ENCODE measurements at regions not wholly inside any gene's neighbourhood (a gene's known extent, or its start where the extent isn't known, plus 50 kb on each side); places are given as distances from the start of the nearest gene placed in this dataset.

DNA sequence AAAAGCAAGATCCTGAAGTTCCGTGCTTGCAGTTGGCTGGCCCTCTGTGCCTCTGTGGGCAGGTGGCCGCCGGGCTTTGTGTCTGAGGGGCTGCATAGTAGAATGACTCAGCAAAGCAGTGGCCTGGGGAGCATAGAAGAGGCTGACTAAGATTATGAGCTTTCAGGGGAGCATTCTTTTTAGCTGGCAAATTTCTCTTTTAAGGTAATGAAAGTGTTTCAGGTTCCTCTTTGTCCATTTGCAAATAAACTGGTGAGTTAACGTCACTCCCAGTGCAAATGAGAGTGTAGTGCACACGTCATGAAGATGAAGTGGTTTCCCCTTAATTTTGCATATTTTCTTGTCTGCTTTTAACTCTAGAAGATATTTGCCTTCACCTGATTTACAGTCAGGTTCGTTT is 98.6 kb downstream of the BCL2L11 start:
- H3K27me3 ChIP-seq (ENCODE audit: control insufficient read depth, insufficient read depth, low read length) = no peaks in the 10 kb centered on the region
- no peak overlapping the region for H3K4me3 ChIP-seq (ENCODE audit: low read depth, low read length)
- no peaks in the 10 kb centered on the region for H3K9me3 ChIP-seq (ENCODE audit: control insufficient read depth, insufficient read depth, low read length)
- H3K36me3 ChIP-seq (ENCODE audit: control insufficient read depth, insufficient read depth, low read length) = no peaks in the 10 kb centered on the region
- H3K9ac ChIP-seq (ENCODE audit: low read depth, low read length) = no peak overlapping the region
- H3K4me1 ChIP-seq (ENCODE audit: control insufficient read depth, insufficient read depth, low read length) = peaks cover 3% of the 10 kb centered on the region

DNA sequence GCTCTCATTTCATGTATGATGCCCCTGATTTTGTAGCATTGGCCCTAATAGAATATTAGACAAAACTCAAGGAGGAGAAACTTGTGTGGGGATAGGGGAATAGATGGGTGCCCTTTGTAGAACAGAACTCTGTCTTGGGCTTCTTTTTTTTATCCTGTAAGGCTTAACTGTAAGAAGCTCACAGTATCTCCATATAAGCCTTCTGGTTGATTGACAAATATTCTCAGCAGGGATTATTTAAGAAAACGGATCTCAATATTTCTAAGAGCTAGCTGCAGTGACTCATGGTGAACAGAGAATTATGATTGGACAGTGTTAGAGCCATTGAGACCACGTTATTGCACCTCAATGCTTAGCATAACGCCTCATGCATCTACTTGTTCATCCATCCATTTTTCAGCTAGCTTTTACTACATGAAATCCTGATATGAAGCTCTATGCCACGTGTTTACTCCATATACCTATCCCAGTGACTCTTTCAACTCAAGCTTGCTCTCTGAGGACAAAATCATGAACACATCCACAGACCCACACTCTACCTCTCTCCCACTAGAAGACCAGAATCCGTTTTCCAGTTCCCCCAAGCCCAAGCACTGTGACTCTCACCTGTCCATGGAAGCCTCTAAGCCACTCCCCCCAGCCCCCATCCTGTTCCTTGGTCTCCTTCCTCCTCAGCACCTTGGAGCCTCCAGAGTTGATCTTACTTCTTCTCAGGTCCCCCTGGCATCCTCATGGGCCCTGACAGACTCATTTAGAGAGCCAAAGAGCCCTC is 99.2 kb downstream of the BCL2L11 start:
- Histone ChIP-seq H3K4me3 (ENCODE audit: low read depth, low read length) (no peak overlapping the region), H3K4me1 (ENCODE audit: control insufficient read depth, insufficient read depth, low read length) (peaks cover 3% of the 10 kb centered on the region), H3K9ac (ENCODE audit: low read depth, low read length) (no peak overlapping the region), H3K36me3 (ENCODE audit: control insufficient read depth, insufficient read depth, low read length) (no peaks in the 10 kb centered on the region), H3K9me3 (ENCODE audit: control insufficient read depth, insufficient read depth, low read length) (no peaks in the 10 kb centered on the region), H3K27me3 (ENCODE audit: control insufficient read depth, insufficient read depth, low read length) (no peaks in the 10 kb centered on the region)

DNA sequence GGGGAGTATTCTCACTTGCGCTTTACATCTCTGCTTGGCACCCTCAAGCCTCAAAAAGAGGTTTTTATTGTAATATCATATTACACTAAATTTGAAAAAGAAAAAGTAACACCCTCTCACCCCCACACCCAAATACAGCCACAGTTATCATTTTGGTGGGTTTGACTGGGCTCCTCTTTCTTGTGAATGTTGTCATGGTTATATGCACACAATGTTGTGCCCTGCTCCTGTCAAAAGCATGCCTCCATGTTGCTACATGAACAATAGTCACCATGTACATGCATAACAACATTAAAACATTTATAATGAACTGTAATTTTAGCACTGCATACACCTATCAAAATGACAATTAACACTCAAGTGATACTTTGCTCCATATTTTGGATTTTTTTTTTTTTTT is 100.2 kb downstream of the BCL2L11 start:
- Histone ChIP-seq H3K4me3 (ENCODE audit: low read depth, low read length) (no peak overlapping the region), H3K9me3 (ENCODE audit: control insufficient read depth, insufficient read depth, low read length) (no peaks in the 10 kb centered on the region), H3K36me3 (ENCODE audit: control insufficient read depth, insufficient read depth, low read length) (no peaks in the 10 kb centered on the region), H3K4me1 (ENCODE audit: control insufficient read depth, insufficient read depth, low read length) (peaks cover 3% of the 10 kb centered on the region), H3K9ac (ENCODE audit: low read depth, low read length) (no peak overlapping the region), H3K27me3 (ENCODE audit: control insufficient read depth, insufficient read depth, low read length) (no peaks in the 10 kb centered on the region)

DNA sequence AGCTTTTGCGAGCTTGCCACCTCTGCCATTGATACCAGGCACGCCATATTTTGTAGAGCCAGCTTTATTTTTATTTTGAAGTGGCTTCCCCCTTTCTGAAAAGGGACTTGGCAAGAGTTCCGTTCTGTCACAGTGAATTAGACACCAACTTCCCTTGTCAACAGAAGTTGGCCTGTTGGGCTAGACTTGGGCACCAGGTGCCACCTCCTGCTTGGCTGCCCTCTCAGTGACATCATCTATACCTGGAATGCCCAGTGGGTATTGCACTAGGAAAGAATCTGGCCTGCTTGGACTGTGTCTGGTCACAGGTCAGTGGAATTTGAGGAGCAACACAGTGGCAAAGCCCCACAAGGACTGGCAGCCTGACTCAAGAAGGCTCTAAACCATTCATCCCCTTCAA is 101.0 kb downstream of the BCL2L11 start:
- H3K9ac ChIP-seq (ENCODE audit: low read depth, low read length) = no peak overlapping the region

DNA sequence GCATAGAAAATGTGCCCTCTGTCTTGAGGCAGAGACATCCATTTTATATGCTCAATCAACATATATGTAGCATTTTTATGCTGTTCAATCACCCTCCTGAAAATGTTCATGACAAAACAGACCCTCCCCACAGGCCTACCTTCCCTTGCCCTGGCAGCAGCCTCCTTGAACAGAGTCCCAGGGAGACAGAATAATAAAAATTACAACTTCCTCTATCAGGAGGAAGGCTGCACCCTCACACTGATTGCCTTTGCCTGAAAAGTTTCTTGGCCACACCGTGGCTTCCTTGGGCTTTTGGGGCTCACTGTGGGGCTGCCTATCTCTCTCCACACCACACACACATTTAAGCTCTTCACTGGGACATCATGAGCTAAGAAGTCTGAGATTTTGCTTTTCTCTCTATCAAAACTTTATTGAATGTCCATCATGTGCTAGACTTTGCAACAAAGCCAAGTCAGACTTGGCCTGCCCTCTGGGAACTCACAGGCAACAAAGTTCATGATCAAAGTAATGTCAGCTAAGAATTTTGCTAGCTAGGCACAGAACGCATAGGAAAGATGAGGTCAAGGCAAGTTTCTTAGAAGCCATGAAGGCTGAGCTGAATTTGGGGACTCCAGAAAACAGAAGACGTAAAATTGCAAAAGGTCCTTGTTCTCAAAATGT is 101.6 kb downstream of the BCL2L11 start:
- no peaks in the 10 kb centered on the region for H3K27me3 ChIP-seq (ENCODE audit: control insufficient read depth, insufficient read depth, low read length)
- no peaks in the 10 kb centered on the region for H3K36me3 ChIP-seq (ENCODE audit: control insufficient read depth, insufficient read depth, low read length)
- no peak overlapping the region for H3K9ac ChIP-seq (ENCODE audit: low read depth, low read length)
- peaks cover 3% of the 10 kb centered on the region for H3K4me1 ChIP-seq (ENCODE audit: control insufficient read depth, insufficient read depth, low read length)
- H3K4me3 ChIP-seq (ENCODE audit: low read depth, low read length) = no peak overlapping the region
- H3K9me3 ChIP-seq (ENCODE audit: control insufficient read depth, insufficient read depth, low read length) = no peaks in the 10 kb centered on the region

More for the DNA sequence above, 101.0 kb downstream of the BCL2L11 start:
- Histone ChIP-seq H3K27me3 (ENCODE audit: control insufficient read depth, insufficient read depth, low read length) (no peaks in the 10 kb centered on the region), H3K4me3 (ENCODE audit: low read depth, low read length) (no peak overlapping the region), H3K9me3 (ENCODE audit: control insufficient read depth, insufficient read depth, low read length) (no peaks in the 10 kb centered on the region), H3K36me3 (ENCODE audit: control insufficient read depth, insufficient read depth, low read length) (no peaks in the 10 kb centered on the region), H3K4me1 (ENCODE audit: control insufficient read depth, insufficient read depth, low read length) (peaks cover 3% of the 10 kb centered on the region)

DNA sequence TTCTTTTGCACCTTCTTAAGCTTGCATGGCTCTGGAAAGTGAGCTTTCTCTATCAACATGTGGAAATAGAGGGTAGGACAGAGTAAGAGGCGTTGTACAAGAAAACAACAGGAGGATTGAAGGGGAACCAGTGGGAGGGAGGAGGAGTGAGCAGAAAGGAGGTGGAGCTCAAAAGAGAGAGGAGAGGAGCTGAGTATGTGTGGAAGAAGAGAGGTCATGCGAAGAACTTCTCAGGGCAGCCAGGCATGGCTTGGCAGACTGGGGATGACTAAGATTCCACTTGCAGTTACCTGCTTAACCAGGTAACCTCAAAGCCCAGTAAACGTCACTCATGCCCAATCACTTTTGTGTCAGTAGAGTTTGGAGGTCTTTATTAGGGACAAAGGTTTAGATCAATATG is 105.1 kb downstream of the BCL2L11 start:
- Histone ChIP-seq H3K27me3 (ENCODE audit: control insufficient read depth, insufficient read depth, low read length) (no peaks in the 10 kb centered on the region), H3K9ac (ENCODE audit: low read depth, low read length) (no peak overlapping the region), H3K4me1 (ENCODE audit: control insufficient read depth, insufficient read depth, low read length) (peaks cover 3% of the 10 kb centered on the region), H3K36me3 (ENCODE audit: control insufficient read depth, insufficient read depth, low read length) (peaks cover 3% of the 10 kb centered on the region), H3K9me3 (ENCODE audit: control insufficient read depth, insufficient read depth, low read length) (no peaks in the 10 kb centered on the region), H3K4me3 (ENCODE audit: low read depth, low read length) (no peak overlapping the region)

DNA sequence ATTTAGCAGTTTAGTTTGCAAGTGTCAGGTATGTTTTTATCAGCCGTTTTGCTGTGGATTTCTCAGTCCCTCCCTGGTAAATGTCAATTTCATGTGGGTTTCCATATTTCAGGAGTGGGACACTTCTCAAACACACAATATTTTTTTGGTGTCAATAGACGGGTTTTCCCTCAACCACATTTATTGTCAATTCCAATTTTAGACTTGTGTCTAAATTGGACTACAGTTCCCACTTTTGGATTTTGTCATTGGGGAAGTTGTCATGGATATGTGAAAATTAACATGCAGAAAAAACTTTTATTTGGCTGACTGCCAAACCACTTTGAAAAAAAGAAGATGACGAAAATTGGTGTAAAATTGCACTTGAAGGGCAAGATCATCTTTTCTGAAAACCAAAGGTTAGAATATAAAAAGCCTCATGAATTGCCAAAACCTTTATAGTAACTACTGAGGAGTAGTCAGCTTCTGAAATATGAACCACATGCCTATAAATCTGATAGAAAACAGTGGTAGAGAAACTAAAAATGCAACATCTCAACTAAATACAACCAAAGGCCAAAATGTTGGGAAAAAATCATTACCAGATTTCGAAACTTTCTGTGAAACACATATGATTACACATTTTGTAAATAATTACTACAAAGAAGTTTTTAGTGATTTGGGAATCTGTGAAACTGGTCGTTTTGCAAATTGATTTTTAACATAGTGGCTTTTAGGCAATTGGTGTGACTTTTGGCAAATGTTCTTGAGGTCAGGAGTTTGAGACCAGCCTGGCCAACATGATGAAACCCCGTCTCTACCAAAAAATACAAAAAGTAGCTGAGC is 106.4 kb downstream of the BCL2L11 start:
- Histone ChIP-seq H3K9me3 (ENCODE audit: control insufficient read depth, insufficient read depth, low read length) (no peaks in the 10 kb centered on the region), H3K27me3 (ENCODE audit: control insufficient read depth, insufficient read depth, low read length) (no peaks in the 10 kb centered on the region), H3K4me3 (ENCODE audit: low read depth, low read length) (no peak overlapping the region), H3K9ac (ENCODE audit: low read depth, low read length) (no peak overlapping the region), H3K36me3 (ENCODE audit: control insufficient read depth, insufficient read depth, low read length) (peaks cover 3% of the 10 kb centered on the region), H3K4me1 (ENCODE audit: control insufficient read depth, insufficient read depth, low read length) (peaks cover 3% of the 10 kb centered on the region)

DNA sequence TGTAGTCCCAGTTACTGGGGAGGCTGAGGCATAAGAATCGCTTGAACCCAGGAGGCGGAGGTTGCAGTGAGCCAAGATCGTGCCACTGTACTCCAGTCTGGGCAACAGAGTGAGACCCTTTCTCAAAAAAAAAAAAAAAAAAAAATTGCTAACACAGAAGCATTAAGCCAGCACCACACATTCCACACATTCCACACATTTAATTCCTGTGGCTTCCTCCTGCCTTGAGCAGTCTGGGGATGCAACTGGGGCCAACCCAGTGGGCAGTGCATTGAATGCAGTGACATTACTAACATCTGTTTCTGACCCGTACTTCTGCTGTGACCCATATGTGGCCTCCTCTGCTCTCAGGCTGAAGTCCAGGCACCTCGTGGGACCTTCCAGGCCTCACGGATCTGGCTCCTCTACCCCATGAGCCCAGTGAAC is 107.0 kb downstream of the BCL2L11 start:
- H3K9me3 ChIP-seq (ENCODE audit: control insufficient read depth, insufficient read depth, low read length) = no peaks in the 10 kb centered on the region
- H3K9ac ChIP-seq (ENCODE audit: low read depth, low read length) = no peak overlapping the region
- H3K36me3 ChIP-seq (ENCODE audit: control insufficient read depth, insufficient read depth, low read length) = peaks cover 3% of the 10 kb centered on the region
- no peak overlapping the region for H3K4me3 ChIP-seq (ENCODE audit: low read depth, low read length)
- peaks cover 3% of the 10 kb centered on the region for H3K4me1 ChIP-seq (ENCODE audit: control insufficient read depth, insufficient read depth, low read length)
- no peaks in the 10 kb centered on the region for H3K27me3 ChIP-seq (ENCODE audit: control insufficient read depth, insufficient read depth, low read length)

DNA sequence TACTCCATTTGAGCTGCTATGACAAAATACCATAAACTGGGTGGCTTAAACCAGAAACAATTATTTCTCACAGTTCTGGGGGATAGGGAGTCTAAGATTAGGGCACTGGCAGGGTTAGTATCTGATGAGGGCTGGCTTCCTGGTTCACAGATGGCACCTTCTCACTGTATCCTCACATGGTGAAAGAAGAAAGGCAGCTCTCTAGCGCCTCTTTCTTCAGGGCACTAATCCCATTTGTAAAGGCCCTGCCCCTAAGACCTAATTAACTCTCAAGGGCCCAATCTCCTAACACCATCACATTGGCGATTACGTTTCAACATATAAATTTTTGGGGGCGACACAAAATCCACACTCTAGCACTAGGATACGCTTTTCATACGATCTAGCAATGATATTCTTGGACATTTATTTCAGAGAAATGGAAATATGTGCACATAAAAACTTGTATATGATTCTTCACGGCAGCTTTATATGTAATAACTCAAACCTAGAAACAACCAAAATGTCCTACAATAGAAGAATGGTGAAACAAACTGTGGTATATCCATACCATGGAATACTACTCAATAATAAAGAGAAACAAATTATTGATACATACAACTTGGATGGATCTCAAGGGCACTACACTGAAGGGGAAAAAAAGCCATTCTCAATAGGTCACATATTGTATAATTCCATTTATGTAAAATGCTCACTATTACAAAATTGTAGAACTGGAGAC is 111.0 kb downstream of the BCL2L11 start:
- Histone ChIP-seq H3K36me3 (ENCODE audit: control insufficient read depth, insufficient read depth, low read length) (peaks cover 3% of the 10 kb centered on the region), H3K4me3 (ENCODE audit: low read depth, low read length) (no peak overlapping the region), H3K9me3 (ENCODE audit: control insufficient read depth, insufficient read depth, low read length) (no peaks in the 10 kb centered on the region), H3K27me3 (ENCODE audit: control insufficient read depth, insufficient read depth, low read length) (no peaks in the 10 kb centered on the region), H3K4me1 (ENCODE audit: control insufficient read depth, insufficient read depth, low read length) (peaks cover 3% of the 10 kb centered on the region), H3K9ac (ENCODE audit: low read depth, low read length) (no peak overlapping the region)

DNA sequence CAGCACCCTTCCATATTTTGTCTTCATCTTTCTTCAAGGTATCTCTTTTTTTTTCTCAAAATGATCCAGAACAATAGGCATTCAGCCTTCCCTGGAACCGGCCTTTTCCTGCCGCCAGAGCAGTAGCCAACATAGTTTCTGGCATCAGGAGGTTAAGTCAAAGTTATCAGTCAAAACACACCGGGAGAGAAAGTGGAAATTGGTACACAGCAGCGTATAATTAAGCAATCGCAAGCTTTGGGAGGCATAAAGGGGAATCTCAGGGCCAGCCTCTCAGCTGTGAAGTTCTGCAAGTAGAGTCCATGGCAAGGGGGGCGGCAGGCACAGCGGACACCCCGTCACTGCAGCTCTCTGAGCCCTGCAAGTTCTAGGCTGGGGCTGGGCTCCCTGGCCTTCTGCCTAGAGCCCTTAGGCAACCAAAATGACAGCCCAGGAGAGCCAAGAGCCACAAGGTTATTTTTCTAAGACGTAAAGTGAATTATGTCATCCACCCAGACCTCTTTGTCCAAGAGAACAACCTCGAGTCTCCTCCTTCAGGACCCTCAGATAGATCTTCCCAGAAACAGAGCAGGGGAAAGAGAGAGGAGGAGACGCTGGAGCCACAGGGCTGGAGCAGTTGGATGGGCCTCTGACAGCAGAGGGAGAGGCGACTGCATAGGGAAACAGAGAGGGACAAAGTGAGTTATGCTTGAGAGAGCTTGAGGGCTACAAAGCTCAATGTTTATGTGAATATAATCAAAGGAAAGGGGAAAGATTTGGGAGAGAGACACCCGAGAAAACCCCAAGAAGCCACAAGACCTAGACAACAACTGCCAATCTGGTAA is 114.7 kb downstream of the BCL2L11 start:
- no peak overlapping the region for H3K9ac ChIP-seq (ENCODE audit: low read depth, low read length)
- H3K27me3 ChIP-seq (ENCODE audit: control insufficient read depth, insufficient read depth, low read length) = no peaks in the 10 kb centered on the region
- H3K9me3 ChIP-seq (ENCODE audit: control insufficient read depth, insufficient read depth, low read length) = no peaks in the 10 kb centered on the region
- H3K36me3 ChIP-seq (ENCODE audit: control insufficient read depth, insufficient read depth, low read length) = no peaks in the 10 kb centered on the region
- no peak overlapping the region for H3K4me3 ChIP-seq (ENCODE audit: low read depth, low read length)
- H3K4me1 ChIP-seq (ENCODE audit: control insufficient read depth, insufficient read depth, low read length) = no peaks in the 10 kb centered on the region

DNA sequence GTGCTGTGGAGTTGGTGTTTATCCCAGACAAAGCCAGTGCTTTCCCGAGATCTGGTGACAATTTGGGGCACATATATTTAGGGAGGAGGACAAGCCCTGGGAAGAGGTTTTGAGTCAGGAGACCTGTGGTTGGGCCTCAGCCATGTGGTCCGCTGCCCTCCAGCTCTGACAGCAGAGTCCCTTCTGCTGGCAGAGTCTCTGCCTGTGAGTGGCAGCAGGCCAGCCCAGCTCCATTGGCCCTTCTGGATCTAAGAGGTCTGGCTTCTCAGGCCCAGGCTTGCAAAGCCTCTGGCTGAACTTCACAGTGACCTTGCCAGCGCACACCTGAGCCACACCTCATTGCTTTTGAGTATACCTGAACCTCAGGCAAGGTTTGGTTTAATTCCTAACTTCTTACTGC is 115.3 kb downstream of the BCL2L11 start:
- H3K27me3 ChIP-seq (ENCODE audit: control insufficient read depth, insufficient read depth, low read length) = no peaks in the 10 kb centered on the region
- H3K36me3 ChIP-seq (ENCODE audit: control insufficient read depth, insufficient read depth, low read length) = no peaks in the 10 kb centered on the region
- H3K4me3 ChIP-seq (ENCODE audit: low read depth, low read length) = no peak overlapping the region
- no peaks in the 10 kb centered on the region for H3K9me3 ChIP-seq (ENCODE audit: control insufficient read depth, insufficient read depth, low read length)
- no peaks in the 10 kb centered on the region for H3K4me1 ChIP-seq (ENCODE audit: control insufficient read depth, insufficient read depth, low read length)
- no peak overlapping the region for H3K9ac ChIP-seq (ENCODE audit: low read depth, low read length)
